Stimulated activated CD8-positive, alpha-beta memory T cell treated with anti-CD3 and anti-CD28 coated beads, Interleukin-7, amount 100 ng/mL, for 48 hours (primary cell): ENCODE measurements at regions not wholly inside any gene's neighbourhood (a gene's known extent, or its start where the extent isn't known, plus 50 kb on each side); places are given as distances from the start of the nearest gene placed in this dataset.

Source experiments
- DNase-seq, 2 donors: peaks; one replicate each; pipeline ENCODE4 v3.0.0-alpha.2; 2020; ENCODE audit warnings: low read depth in 1 of 2; ENCODE audit errors: extremely low read depth in 1 of 2

GRCh38 chr15:77557564-77557963 lies 75.1 kb downstream of the LINGO1 start:
- no peak for DNase-seq

DNA sequence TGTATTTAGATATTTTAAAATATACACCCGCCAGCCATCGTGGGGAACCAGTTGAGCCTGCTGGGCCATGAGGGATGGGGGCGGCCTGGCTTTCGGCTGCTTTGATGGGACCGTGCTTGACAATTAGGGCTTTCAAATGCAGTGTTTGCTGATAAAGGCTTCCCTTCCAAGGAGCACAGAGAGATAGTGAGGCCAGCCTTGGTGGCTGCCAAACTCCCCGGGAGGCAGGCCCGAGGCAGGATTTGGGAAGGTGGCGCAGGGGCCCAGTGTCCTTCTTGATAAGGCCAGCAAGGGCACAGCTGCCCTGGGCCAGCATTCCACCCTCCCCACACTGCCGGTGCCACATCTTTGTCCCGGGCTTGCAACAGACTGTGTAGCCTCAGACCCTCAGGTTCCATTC lies 75.6 kb downstream of the LINGO1 start:
- no peak for DNase-seq

- no peak for DNase-seq
These were observed 76.1 kb downstream of the LINGO1 start for GRCh38 chr15:77556622-77557021.

DNA sequence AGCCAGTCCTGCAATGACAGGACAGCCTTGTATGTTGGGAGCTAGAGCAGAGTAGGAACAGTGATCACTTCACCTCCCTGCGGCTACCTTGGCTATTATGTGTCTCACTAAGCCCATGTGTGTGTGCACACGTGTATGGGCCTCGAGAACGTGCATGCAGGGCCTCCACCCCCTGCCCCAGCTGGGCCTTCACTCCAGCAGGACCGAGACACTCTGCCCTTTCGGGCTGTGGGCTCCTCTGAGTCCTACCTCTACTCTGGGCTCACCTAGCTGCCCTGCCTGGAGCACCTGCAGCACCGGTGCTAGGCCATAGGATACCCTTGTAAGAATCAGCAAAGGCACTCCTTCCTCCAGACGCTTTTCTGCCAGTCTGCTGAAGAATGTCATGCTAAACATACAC lies 77.5 kb downstream of the LINGO1 start:
- no peak for DNase-seq

GRCh38 chr15:77554306-77555080 lies 78.2 kb downstream of the LINGO1 start:
- DNase-seq: no peak

DNA sequence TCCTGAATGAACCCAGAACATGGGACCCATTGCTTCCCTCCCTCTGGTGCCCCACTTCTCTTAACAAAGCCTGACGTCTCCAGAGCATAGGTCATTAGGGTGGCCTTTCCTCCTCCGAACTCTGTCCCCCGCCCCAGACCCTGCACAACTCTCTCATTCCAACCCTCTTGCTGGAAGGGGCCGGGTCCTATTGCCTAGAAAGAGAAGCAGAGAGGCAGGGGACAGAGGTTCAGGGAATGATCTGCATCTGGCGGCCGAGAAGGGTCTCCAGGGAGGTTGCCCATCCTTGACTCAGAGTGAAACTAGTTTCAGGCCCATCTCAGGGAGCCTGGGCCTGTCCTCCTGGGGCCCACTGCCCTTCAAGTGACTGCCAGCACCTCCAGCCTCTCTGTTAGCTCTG lies 79.0 kb downstream of the LINGO1 start:
- DNase-seq: no peak

- DNase-seq: no peak
These were observed 79.5 kb downstream of the LINGO1 start for GRCh38 chr15:77553257-77553656.

GRCh38 chr15:77552066-77552465 lies 80.6 kb downstream of the LINGO1 start:
- DNase-seq: no peak

DNA sequence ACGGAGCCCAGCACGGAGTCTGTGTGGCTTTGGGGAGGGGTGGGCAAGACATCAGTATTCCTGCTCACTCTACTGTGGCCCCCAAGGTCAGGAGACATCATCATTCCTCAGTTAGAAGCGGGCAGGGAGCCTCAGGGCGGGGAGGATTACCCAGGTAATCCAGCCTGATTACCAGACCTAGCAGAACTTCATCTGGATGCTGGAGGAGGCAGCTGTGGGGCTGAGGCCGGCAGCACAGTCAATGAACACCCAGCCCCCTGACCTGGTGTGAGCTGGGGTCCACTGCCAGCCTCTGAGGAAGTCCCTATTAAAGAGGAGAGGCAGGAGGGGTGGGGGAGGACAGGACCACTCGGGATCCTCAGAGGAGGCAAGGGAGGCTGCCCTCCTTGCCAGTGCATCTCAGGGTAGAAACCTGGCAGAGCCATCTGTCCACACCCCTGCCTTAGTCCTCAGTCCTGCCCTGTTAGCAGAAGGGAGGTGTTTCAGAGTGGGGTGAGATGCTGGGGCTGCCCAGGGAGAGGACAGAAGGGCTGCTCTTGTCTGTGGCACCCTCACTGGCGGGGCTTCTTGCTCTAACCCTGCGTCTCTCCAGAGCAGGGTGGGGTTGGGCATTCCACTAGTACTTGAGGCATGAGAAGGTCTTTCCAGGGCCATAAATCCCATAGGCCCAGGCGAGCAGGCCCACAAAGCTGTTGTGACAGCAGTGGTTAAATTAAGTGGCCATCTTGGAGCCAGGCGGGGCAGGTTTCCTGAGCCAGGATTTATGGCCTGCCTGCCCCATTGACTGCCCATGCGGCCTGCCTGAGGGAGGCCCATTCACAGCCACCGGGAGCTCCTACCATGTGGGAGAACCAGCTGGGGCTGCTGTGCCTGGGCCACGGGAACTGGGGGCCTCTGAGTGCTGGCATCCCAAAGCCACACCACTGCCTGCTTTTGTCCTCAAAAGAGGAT lies 82.1 kb downstream of the LINGO1 start:
- no peak for DNase-seq

DNA sequence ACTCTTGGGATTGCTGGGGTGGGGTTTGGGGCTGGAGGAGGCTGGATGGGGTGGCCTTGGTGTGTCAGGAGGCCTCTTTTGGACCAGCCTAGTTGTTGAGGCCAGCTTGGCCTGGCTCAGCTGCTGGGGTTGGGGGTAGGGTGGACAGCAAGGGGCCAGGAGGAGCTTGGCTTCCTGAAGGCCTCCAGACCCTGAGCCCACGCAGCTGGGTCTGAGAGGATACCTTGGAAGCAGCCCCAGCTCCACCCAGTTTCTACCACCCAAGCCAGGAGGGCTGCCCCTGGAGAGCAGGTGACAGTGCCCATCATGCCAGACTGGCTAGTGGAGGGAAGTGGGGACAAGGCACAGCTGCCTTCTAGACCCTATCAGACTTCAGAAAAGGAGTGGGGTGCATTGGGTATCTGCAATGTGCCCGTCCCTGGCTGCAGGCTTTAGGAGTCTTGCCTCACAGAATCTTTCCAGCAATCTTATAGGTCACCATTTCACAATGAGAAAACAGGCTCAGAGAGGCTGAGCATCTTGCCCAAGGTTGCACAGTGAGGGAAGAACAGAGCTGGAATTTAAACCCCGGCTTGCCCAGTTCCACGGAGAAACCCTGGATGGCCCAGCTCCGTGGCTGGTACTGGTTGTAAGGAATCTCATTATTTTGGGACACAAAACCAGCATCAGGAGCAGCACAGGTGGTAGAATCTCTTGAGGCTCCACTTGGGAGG lies 83.0 kb downstream of the LINGO1 start:
- DNase-seq: no peak

DNA sequence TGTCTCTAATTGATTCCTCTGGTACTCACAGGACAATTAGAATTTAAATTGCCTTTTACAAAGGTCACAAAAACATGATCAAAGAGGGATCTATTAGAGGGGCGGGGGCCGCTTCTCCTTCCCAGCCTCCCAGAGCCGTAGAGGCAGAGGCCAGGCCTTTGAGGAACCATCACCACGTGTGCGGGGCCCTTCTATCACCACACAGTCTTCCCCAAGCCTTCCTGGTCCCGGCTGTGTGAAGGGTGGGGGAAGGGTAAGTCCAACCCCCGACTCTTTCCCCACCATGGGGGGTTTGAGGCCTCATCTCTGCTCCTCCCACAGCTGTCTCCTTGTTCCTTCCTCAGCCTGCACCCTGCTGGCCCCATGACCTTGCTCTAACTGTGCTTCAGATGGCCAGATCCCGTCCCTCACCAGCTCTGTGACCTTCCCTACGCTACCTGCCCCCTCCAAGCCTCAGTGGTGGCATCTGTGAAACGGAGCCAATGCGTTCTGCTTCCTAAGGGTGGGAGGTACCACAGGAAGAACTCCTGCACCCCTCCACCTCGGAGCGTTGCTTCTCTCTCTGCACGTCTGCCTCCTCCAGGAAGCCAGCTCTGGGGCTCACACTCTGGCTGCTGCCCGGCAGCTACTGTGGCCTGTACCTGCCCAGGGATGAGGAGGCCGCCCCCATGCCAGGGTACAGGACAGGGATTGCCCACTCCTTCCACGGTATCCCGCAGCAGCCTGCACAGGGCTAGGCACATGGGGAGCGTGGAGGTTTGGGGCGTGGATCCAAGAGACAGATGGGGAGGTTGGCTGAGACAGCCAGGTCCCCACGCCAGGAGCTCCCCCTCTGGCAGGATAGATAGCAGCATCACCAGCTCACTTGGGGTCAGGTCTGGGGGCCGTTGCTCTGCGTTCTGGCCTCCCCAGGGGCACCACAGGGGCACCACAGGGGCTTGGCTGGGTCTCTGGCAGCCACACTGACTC lies 83.8 kb downstream of the LINGO1 start:
- no peak for DNase-seq

DNA sequence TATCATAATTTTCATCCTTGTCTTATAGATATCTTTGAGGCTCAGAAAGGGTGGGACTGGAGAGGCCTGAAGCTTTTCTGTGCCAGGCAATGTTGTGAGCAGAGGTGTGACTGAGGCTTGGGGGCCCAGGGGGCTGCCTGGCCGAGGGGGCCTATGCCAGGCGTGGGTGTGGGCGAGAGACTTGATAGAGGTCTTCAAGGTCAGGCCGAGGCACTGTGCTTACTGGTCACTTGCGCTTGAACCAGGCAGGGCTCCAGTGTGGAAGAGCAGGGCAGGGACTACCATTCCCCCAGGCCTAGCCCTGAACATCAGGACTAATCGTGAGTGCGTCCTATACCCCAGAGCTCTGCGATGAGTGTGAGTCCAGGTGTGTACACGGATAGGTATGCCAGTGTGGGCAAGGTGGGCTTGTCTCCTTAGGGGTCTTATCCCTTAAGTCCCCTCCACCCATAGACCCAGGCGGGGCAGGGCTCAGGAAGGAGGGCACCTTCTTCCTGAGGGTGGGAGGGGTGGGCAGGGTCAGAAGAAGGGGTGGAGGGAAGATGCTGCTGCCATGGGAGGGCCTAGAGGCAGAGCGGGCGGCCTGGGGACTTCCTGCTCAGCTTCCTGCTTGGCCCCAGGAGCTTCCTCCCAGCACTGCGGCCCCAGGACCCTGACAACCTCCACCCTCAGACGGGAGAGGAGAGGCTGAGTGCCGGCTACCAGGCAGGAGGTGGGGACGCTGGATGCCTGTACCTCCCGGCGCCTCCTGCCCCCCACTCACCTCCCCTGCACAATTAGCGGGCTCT lies 84.7 kb downstream of the LINGO1 start:
- DNase-seq: no peak

GRCh38 chr15:77546870-77547269 lies 85.8 kb downstream of the LINGO1 start:
- DNase-seq: no peak

- no peak for DNase-seq
These were observed 86.6 kb downstream of the LINGO1 start for GRCh38 chr15:77546050-77546501.

DNA sequence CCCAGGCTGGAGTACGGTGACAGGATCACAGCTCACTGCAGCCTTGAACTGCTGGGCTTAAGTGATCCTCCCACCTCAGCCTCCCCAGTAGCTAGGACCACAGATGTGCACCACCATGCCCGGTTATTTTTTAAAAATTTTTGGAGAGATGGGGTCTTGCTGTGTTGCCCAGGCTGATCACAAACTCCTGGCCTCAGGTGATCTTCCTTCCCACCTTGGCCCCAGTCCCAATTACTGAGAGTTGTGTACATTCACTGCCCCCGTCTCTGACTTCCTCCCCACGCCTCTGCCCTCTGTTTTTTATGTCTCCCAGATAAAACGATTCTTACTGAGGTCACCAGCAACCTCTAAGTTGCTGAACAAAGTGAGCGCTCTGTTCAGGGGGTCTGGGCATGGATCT lies 87.7 kb downstream of the LINGO1 start:
- no peak for DNase-seq

DNA sequence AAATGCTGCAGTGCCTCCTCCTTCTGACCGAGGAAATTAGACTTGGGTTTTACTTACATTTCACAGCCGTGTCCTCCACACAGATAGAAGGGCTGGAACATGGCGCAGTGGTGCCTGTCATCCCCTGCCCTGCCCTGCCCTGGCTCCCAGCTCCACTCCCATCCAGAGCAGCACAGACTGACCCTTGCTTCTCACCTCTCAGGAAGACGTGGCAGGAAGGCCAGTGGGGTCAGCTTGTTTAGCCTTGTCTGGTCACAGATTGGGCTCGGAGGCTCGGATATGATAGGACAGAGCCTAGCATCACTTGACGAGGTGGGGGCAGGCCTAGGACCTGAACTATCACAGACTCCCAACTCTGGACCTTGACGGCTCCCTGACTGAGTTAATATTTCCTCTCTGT lies 88.5 kb downstream of the LINGO1 start:
- no peak for DNase-seq

DNA sequence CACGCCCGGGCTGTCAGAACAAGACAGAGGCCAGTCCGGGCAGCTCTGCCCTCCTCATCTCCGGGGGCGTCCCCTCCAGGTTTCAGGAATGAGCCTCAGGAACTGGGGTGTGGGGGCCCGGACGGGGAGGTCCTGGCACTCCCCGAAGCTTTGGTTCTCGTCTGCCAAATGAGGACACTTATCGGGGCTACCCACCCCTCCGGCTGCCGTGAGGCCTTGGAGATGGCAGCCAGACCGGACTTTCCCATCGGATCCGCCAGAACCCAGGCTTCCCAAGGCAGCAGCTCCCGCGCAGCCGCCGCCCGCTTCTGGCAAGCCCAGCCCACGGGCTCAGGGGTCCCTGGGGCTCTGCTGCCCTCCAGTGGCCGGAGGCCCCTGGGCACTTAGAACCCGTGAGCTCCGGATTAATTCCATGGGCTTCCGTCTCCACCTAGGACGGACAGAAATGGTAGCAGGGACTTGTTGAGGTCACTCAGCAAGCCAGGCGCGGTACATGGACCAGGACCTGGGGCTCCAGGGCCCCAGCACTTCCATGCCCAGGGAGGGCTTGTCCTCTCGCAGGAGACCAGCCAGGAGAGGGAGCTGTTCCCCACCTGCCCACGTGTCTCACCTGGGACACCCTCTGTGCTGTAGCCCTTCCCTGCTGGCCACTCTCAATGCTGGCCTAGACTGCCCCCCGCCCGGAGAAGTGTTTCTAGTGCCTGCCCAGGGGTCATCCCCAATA lies 89.4 kb downstream of the LINGO1 start:
- peak; percentile 46 to 58 for DNase-seq

DNA sequence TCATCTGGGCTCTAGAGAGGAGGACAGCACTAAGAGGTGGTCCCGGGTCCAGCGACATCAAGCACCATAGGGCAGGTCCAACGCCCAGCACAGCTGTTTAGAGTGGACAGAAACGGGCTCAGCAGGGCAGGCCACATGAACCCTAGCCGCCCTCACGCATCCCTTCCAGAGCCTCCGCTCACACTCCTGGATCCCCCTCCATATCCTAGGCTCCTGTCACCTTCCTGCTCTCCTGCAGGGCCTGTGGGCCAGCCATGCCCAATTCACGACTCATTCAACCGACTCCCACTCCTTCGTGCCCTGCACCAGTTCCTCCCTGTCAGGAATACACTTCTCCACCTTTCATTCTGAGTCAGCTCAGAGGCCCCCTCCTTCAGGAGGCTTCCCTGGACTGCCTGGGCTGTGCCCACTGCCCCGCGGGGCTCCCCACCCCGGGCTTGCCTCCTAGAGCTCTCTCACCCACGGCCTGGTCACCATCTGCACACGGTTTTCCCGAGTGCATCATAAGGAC lies 90.2 kb downstream of the LINGO1 start:
- no peak for DNase-seq
